Stimulated activated naive CD8-positive, alpha-beta T cell treated with anti-CD3 and anti-CD28 coated beads, Interleukin-15, amount 100 ng/mL, for 72 hours (primary cell): ENCODE measurements at regions not wholly inside any gene's neighbourhood (a gene's known extent, or its start where the extent isn't known, plus 50 kb on each side); places are given as distances from the start of the nearest gene placed in this dataset.
"Not testable (repeated sequence)": the region's sequence is repeated elsewhere in the genome, so short reads cannot be mapped to it uniquely, and the experiment has no call there.

Experiments used
- ATAC-seq: fragments of 150-1000 bp; cut with Tn5 transposase; 2 replicates; pipeline ENCODE4 v1.10.0; 2021; ENCODE audit warnings: mild to moderate bottlenecking, moderate library complexity
- DNase-seq, 2 donors: peaks; one replicate each; pipeline ENCODE4 v3.0.0; 2021 to 2022
- H3K27ac Mint-ChIP-seq, 2 donors: one replicate each; pipeline ENCODE4 v1.8.0; 2022; ENCODE audit warnings: mild to moderate bottlenecking in 2 of 2, mixed read lengths in 2 of 2, moderate library complexity in 2 of 2
- H3K27me3 Mint-ChIP-seq: one replicate; pipeline ENCODE4 v1.8.0; 2022; ENCODE audit warnings: mixed read lengths
- H3K4me1 Mint-ChIP-seq: one replicate; pipeline ENCODE4 v1.8.0; 2022; ENCODE audit warnings: mild to moderate bottlenecking, mixed read lengths
- H3K4me3 Mint-ChIP-seq, 2 donors: one replicate each; pipeline ENCODE4 v1.8.0; 2022; ENCODE audit warnings: mild to moderate bottlenecking in 2 of 2, mixed read lengths in 2 of 2, moderate library complexity in 1 of 2
- H3K9me3 Mint-ChIP-seq, 2 donors: one replicate each; pipeline ENCODE4 v1.8.0; 2022; ENCODE audit warnings: mixed read lengths in 2 of 2

GRCh38 chrX:45553417-45553816 lies 352.7 kb upstream of the DIPK2B start:
- Mint-ChIP-seq H3K4me3 (no peak overlapping the region), H3K4me1 (no peaks in the 10 kb centered on the region), H3K27ac (no peak overlapping the region), H3K27me3 (no peaks in the 10 kb centered on the region), H3K9me3 (no peaks in the 10 kb centered on the region)
- DNase-seq (no peak), ATAC-seq (no peak)

- ATAC-seq, DNase-seq, H3K4me1 Mint-ChIP-seq, H3K27me3 Mint-ChIP-seq, H3K27ac Mint-ChIP-seq, H3K4me3 Mint-ChIP-seq: not testable (repeated sequence)
- peaks cover 5 to 12% of the 10 kb centered on the region in 2 donors for H3K9me3 Mint-ChIP-seq
Measured at GRCh38 chrX:45546697-45547096, 346.0 kb upstream of the DIPK2B start.

DNA sequence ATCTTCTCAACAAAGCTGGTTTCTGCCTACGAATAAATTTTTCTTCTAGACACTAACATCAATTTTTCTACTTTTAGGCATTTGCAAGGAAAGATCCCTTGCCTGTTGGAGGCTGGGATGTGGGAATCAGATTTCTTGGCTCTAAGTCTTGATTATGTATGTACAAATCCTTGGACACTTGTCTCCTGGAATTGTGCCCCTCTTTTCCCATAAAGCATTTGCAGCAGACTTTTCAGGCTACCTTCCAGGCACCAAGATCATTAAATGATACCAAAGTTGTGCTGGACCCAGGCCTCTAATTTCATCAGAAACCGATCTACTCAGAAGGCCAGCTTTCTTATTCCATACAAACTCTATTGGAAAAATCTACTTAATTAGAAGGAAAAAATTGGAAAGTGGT lies 339.5 kb upstream of the DIPK2B start:
- Mint-ChIP-seq H3K27me3 (peaks cover 13% of the 10 kb centered on the region), H3K9me3 (peaks cover 0 to 8% of the 10 kb centered on the region in 2 donors), H3K4me1 (no peaks in the 10 kb centered on the region), H3K27ac (no peak overlapping the region), H3K4me3 (no peak overlapping the region)
- ATAC-seq (no peak), DNase-seq (no peak)

- Mint-ChIP-seq H3K27me3 (peaks cover 25% of the 10 kb centered on the region), H3K4me1 (no peaks in the 10 kb centered on the region)
Measured at GRCh38 chrX:45537936-45538335, 337.3 kb upstream of the DIPK2B start.

DNA sequence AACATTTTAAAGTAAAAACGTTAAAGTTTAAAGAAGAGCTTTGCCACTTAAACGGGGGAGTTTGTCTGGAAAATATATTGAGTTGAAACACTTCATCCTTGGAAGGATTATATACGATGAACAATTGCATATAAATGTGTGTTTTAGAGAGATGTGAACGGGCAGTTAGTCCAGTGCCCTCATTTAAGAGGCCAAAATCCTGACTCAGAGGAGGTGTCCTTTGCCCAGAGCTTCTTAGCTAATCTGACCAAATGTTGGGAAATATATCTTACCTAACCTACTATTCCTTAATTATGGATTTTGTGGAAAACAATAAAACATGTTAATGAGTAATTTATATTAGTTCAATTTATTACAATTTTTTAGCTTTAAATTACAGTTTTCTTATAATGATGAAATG lies 327.2 kb upstream of the DIPK2B start:
- ATAC-seq: no peak
- H3K27ac Mint-ChIP-seq: no peak overlapping the region
- no peaks in the 10 kb centered on the region for H3K4me1 Mint-ChIP-seq
- H3K9me3 Mint-ChIP-seq: peaks cover 0 to under 1% of the 10 kb centered on the region in 2 donors
- H3K4me3 Mint-ChIP-seq: no peak overlapping the region
- no peak for DNase-seq
- peaks cover 1% of the 10 kb centered on the region for H3K27me3 Mint-ChIP-seq

More at GRCh38 chrX:45537936-45538335, 337.3 kb upstream of the DIPK2B start:
- Mint-ChIP-seq H3K4me3 (no peak overlapping the region), H3K27ac (no peak overlapping the region), H3K9me3 (peaks cover 0 to 14% of the 10 kb centered on the region in 2 donors)
- ATAC-seq (no peak), DNase-seq (no peak)

- Mint-ChIP-seq H3K4me1 (no peaks in the 10 kb centered on the region), H3K27ac (no peak overlapping the region), H3K4me3 (no peak overlapping the region), H3K9me3 (no peaks in the 10 kb centered on the region), H3K27me3 (no peaks in the 10 kb centered on the region)
- DNase-seq: no peak
- no peak for ATAC-seq
Measured at GRCh38 chrX:45524805-45525204, 324.1 kb upstream of the DIPK2B start.

GRCh38 chrX:45524296-45524695 lies 323.6 kb upstream of the DIPK2B start:
- ATAC-seq: no peak
- no peak for DNase-seq
- no peak overlapping the region for H3K4me3 Mint-ChIP-seq
- no peaks in the 10 kb centered on the region for H3K4me1 Mint-ChIP-seq
- no peaks in the 10 kb centered on the region for H3K27me3 Mint-ChIP-seq
- H3K9me3 Mint-ChIP-seq: no peaks in the 10 kb centered on the region
- H3K27ac Mint-ChIP-seq: no peak overlapping the region

DNA sequence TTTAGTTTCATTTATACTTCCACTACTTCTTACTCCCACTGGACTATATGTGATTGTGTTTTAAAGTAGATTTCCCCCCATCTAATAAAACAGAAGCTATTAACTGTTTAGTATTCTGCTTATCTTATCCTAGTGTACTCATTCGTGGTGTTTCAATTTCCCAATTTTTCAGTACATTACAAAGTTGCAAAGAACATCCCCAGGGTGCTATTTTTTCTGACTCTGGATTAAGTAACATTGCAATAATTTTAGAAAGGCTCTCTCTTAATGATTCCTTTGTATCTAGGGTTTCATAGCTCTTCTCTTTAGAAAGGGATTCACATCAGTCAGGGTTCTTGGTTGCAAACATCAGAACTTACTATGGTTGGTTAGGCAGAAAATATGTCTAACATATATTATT lies 317.9 kb upstream of the DIPK2B start:
- DNase-seq: no peak
- no peaks in the 10 kb centered on the region for H3K9me3 Mint-ChIP-seq
- H3K27me3 Mint-ChIP-seq: no peaks in the 10 kb centered on the region
- no peak overlapping the region for H3K4me3 Mint-ChIP-seq
- no peak for ATAC-seq
- H3K27ac Mint-ChIP-seq: no peak overlapping the region
- peaks cover 7% of the 10 kb centered on the region for H3K4me1 Mint-ChIP-seq

DNA sequence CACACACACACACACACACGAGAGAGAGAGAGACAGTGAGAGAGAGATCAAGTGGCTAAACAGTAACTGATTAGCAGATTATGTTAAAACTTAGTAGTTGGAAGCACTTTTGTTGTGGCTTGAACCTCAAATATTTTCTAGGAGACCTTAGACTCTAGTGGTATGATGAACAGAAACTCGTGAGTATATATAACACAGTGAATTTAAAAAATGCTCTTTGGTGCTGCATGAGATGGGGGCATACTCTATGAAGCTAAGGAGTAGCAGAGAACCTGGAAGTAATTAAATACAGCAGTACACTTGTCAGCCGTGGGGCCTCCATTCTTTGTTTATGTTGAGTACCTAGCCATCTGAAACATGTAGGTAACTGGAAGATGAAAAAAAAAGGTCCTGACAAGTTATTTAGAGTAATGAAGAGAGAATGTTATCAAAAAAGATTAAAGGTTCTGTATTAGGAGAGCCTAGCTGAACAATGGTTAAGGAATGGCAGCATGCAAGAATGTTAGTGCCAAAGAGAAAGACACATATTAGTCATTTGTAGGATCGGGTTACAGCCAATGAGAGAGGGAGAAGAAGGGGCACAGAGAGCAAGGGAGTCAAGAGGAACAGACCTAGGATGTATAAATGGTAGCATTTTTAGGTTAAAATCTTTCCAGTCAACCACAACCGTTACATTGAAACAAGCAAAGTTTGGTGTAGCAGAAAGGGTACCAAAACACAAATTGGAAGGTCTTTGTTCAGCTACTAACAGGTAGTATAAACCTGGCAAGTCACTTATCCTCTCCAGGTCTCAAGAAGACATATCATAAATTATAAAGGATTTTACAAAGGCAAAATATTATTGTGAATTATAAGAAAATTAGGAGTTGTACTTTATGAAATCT lies 316.7 kb upstream of the DIPK2B start:
- DNase-seq (no peak), ATAC-seq (no peak)
- no peaks in the 10 kb centered on the region for H3K9me3 Mint-ChIP-seq
- H3K27ac Mint-ChIP-seq: peak overlapping the region in 1 of 2 donors; percentile 37
- H3K4me1 Mint-ChIP-seq: peaks cover 7% of the 10 kb centered on the region
- no peak overlapping the region for H3K4me3 Mint-ChIP-seq
- H3K27me3 Mint-ChIP-seq: no peaks in the 10 kb centered on the region

DNA sequence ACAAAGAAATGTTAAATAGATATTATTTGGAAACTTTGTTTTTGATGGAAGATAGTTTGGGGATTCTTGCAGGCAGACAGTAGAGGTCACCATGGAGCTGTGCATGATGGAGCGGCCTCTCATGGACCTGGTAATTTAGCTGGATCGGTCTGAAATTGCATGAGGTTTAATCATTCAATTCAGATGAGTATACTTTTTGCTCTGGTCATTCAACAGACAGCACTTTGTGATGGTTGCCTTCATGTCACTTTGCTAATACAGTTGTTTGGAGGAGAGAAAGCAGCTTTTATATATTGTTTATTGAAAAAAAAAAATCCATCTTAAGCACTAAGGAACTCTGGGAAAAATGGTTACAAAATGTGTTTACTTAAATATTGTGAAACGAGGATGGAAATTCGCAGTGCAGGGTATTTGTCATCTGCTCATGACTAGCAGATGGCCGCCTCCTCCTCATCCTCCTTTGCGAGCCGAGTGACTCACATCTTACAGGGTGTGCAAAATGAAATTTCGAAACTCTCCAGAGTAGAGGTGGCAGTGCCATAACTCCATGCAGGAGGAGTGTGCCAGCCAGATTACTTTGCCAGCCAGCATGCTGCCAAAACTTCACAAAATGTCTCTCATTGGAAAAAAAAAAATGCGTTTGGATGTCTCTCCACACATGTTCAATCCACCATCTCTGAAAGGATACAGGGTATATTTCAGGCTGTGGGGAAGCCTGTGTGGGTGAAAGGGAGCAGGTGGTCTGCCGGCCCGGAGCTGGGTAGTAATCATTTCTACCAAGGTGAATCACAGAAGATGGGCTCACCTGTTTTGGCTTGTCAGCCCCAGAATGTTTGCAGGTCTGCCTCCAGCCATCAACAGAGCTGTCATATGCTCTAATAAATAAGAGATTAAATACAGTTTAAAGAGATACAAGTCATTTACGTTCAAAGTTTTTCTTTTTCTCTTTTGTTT lies 314.9 kb upstream of the DIPK2B start:
- Mint-ChIP-seq H3K4me1 (peaks cover 7% of the 10 kb centered on the region), H3K27ac (peak overlapping the region in 1 of 2 donors; percentile 40), H3K27me3 (no peaks in the 10 kb centered on the region), H3K9me3 (no peaks in the 10 kb centered on the region), H3K4me3 (no peak overlapping the region)
- DNase-seq: peak in 1 of 2 donors; percentile 22
- peak; percentile 63 for ATAC-seq

GRCh38 chrX:45513042-45513441 lies 312.4 kb upstream of the DIPK2B start:
- no peak for DNase-seq
- H3K27ac Mint-ChIP-seq: no peak overlapping the region
- no peaks in the 10 kb centered on the region for H3K27me3 Mint-ChIP-seq
- ATAC-seq: no peak
- no peaks in the 10 kb centered on the region for H3K9me3 Mint-ChIP-seq
- peaks cover 7% of the 10 kb centered on the region for H3K4me1 Mint-ChIP-seq
- H3K4me3 Mint-ChIP-seq: no peak overlapping the region

DNA sequence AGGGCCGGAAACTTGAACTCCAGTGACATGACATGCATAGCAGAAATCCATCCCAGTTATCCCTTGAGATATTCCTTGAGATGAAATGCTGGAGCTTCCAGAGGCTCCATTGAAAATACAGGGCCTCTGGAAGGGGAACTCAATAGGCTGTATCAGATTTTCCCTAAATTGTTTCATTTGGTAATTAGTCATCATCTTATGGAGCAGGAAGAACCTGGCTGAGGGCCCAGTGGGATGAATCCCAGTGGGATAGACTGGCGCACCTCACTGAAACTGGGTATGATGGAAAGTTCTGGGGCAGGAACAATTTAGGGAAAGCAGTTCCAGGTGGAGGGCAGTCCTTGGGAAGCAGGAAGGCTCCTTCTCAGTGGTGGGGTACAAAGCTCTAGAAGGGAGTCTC lies 307.8 kb upstream of the DIPK2B start:
- H3K9me3 Mint-ChIP-seq: no peaks in the 10 kb centered on the region
- peaks cover 5% of the 10 kb centered on the region for H3K4me1 Mint-ChIP-seq
- H3K27me3 Mint-ChIP-seq: no peaks in the 10 kb centered on the region
- no peak overlapping the region for H3K4me3 Mint-ChIP-seq
- ATAC-seq (no peak), DNase-seq (no peak)
- H3K27ac Mint-ChIP-seq: peak overlapping the region in 1 of 2 donors; percentile 48

DNA sequence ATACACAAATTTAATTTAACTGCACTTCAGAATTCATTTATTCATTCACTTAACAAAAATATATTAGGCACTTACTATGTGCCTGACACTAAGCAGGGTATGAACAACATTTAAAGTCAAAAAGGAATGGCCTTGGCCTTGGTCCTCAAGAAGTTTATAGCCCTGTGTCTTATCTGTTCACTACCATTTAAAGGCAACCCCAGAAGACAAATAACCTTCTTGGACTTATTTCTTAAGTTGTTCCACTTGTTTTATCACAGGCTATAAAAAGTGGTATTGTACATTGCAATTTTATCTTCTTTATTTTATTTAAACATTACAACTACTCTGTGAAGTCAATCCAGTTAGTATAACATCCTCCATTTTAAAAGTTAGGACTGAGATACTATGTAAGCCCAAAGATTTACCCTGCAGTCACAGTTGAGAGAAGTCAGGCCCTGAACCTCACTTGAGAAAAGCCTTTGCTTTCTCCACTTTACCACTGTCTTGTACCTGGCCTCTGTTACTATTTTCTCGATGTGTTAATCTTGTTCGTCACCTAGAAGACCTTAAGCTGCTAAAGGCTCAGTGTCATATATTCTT lies 305.6 kb upstream of the DIPK2B start:
- Mint-ChIP-seq H3K9me3 (no peaks in the 10 kb centered on the region), H3K27me3 (no peaks in the 10 kb centered on the region), H3K4me1 (peaks cover 5% of the 10 kb centered on the region), H3K4me3 (no peak overlapping the region), H3K27ac (no peak overlapping the region)
- no peak for ATAC-seq
- DNase-seq: no peak

- DNase-seq: no peak
- ATAC-seq: no peak
- Mint-ChIP-seq H3K27me3 (no peaks in the 10 kb centered on the region), H3K4me3 (no peak overlapping the region), H3K27ac (no peak overlapping the region), H3K9me3 (no peaks in the 10 kb centered on the region), H3K4me1 (peaks cover 5% of the 10 kb centered on the region)
Measured at GRCh38 chrX:45505214-45505613, 304.5 kb upstream of the DIPK2B start.

- H3K27ac Mint-ChIP-seq, ATAC-seq, H3K4me1 Mint-ChIP-seq, H3K4me3 Mint-ChIP-seq, H3K9me3 Mint-ChIP-seq, H3K27me3 Mint-ChIP-seq, DNase-seq: not testable (repeated sequence)
Measured at GRCh38 chrX:45503787-45504362, 303.2 kb upstream of the DIPK2B start.
